Ascending aorta (tissue), 2 donors: ENCODE measurements at regions not wholly inside any gene's neighbourhood (a gene's known extent, or its start where the extent isn't known, plus 50 kb on each side); places are given as distances from the start of the nearest gene placed in this dataset.

Experiments used
- DNase-seq, 2 donors: peaks; one replicate each; pipeline ENCODE4 v3.0.0-alpha.2; 2019; ENCODE audit warnings: low spot score in 2 of 2
- H3K27ac ChIP-seq, 2 donors: fragments of 200-600 bp; sonication (generic); one replicate each; pipeline ENCODE4 v1.5.1; 2016 to 2017; ENCODE audit warnings: mild to moderate bottlenecking in 1 of 2
- H3K27me3 ChIP-seq: fragments of 200-600 bp; sonication (generic); one replicate; pipeline ENCODE4 v1.5.1; 2017
- H3K36me3 ChIP-seq, 2 donors: fragments of 200-600 bp; sonication (generic); one replicate each; pipeline ENCODE4 v1.5.1; 2016
- H3K4me1 ChIP-seq, 2 donors: fragments of 200-600 bp; sonication (generic); one replicate each; pipeline ENCODE4 v1.5.1; 2016 to 2017; ENCODE audit warnings: mild to moderate bottlenecking in 1 of 2
- H3K4me3 ChIP-seq, 2 donors: fragments of 200-600 bp; sonication (generic); one replicate each; pipeline ENCODE4 v1.5.1; 2016 to 2017; ENCODE audit warnings: mild to moderate bottlenecking in 1 of 2
- H3K9me3 ChIP-seq, 2 donors: fragments of 200-600 bp; sonication (generic); one replicate each; pipeline ENCODE4 v1.5.1; 2016
- CTCF ChIP-seq, 3 experiments: fragments of 200-600 bp in 2 of 3; fragments of 450-650 bp in 1 of 3; sonication (generic) in 2 of 3; IDR thresholded peaks; one replicate each; pipeline ENCODE4 v1.5.1; 2016 to 2019; ENCODE audit warnings: antibody characterized with exemption in 3 of 3, mild to moderate bottlenecking in 1 of 3, moderate library complexity in 1 of 3
- intact Hi-C: fragments of 100-400 bp; cut with DNase I; formaldehyde crosslinking; loops from one replicate; pipeline ENCODE4 v1.15.1; 2023

GRCh38 chr5:17439956-17440355 is 58.1 kb upstream of the TAF11L2 start:
- Histone ChIP-seq H3K27ac (no peak overlapping the region), H3K4me1 (no peaks in the 10 kb centered on the region), H3K36me3 (no peaks in the 10 kb centered on the region), H3K27me3 (no peaks in the 10 kb centered on the region), H3K9me3 (peaks cover 0 to 9% of the 10 kb centered on the region in 2 donors), H3K4me3 (no peak overlapping the region)
- intact Hi-C loops: no loop called here
- TF ChIP-seq CTCF (IDR thresholded peaks at IDR 0.05): no peak
- no peak for DNase-seq

GRCh38 chr5:17440766-17441165 is 57.3 kb upstream of the TAF11L2 start:
- DNase-seq: no peak
- H3K36me3 ChIP-seq: no peaks in the 10 kb centered on the region
- H3K4me1 ChIP-seq: no peaks in the 10 kb centered on the region
- peaks cover 0 to 9% of the 10 kb centered on the region in 2 donors for H3K9me3 ChIP-seq
- H3K4me3 ChIP-seq: no peak overlapping the region
- no peak for TF ChIP-seq CTCF (IDR thresholded peaks at IDR 0.05)
- intact Hi-C loops: no loop called here
- H3K27ac ChIP-seq: no peak overlapping the region
- H3K27me3 ChIP-seq: no peaks in the 10 kb centered on the region

GRCh38 chr5:17441351-17441750 is 56.7 kb upstream of the TAF11L2 start:
- H3K27me3 ChIP-seq: no peaks in the 10 kb centered on the region
- H3K4me3 ChIP-seq: no peak overlapping the region
- no peaks in the 10 kb centered on the region for H3K36me3 ChIP-seq
- H3K4me1 ChIP-seq: no peaks in the 10 kb centered on the region
- H3K9me3 ChIP-seq: peaks cover 0 to 9% of the 10 kb centered on the region in 2 donors
- DNase-seq: no peak
- intact Hi-C loops: no loop called here
- TF ChIP-seq CTCF (IDR thresholded peaks at IDR 0.05): no peak
- H3K27ac ChIP-seq: no peak overlapping the region

GRCh38 chr5:17443333-17444130 is 54.5 kb upstream of the TAF11L2 start:
- Histone ChIP-seq H3K36me3 (no peaks in the 10 kb centered on the region), H3K9me3 (peaks cover 0 to 9% of the 10 kb centered on the region in 2 donors), H3K4me3 (no peak overlapping the region), H3K27me3 (no peaks in the 10 kb centered on the region), H3K4me1 (no peaks in the 10 kb centered on the region), H3K27ac (no peak overlapping the region)
- peak in 1 of 2 donors; percentile 65 for DNase-seq
- intact Hi-C loops: no loop called here
- TF ChIP-seq CTCF (IDR thresholded peaks at IDR 0.05): no peak

- intact Hi-C loops: no loop called here
- no peaks in the 10 kb centered on the region for H3K4me1 ChIP-seq
- no peak for TF ChIP-seq CTCF (IDR thresholded peaks at IDR 0.05)
Observed at GRCh38 chr5:17444496-17444895, 53.5 kb upstream of the TAF11L2 start.

More at GRCh38 chr5:17444496-17444895, 53.5 kb upstream of the TAF11L2 start:
- H3K27ac ChIP-seq: no peak overlapping the region
- peaks cover 0 to 8% of the 10 kb centered on the region in 2 donors for H3K9me3 ChIP-seq
- no peak for DNase-seq
- no peak overlapping the region for H3K4me3 ChIP-seq
- no peaks in the 10 kb centered on the region for H3K36me3 ChIP-seq
- no peaks in the 10 kb centered on the region for H3K27me3 ChIP-seq
